Heart left ventricle (tissue), 16 donors: ENCODE measurements at regions not wholly inside any gene's neighbourhood (a gene's known extent, or its start where the extent isn't known, plus 50 kb on each side); places are given as distances from the start of the nearest gene placed in this dataset.

Source experiments
- ATAC-seq, 4 donors: fragments of 200-7000 bp; cut with Tn5 transposase; one replicate each; pipeline ENCODE4 v1.9.1; 2020 to 2022; ENCODE audit warnings: moderate library complexity in 4 of 4, mild to moderate bottlenecking in 3 of 4, moderate number of reproducible peaks in 1 of 4
- DNase-seq, 5 donors: peaks; one replicate each; pipeline ENCODE4 v3.0.0-alpha.2; 2020
- H3K27ac ChIP-seq, 12 donors: fragments of 200-600 bp; sonication (generic) in 4 of 12; one replicate each; pipeline versions ENCODE4 v1.5.0 to v1.8.0; 2016 to 2022; ENCODE audit warnings: mild to moderate bottlenecking in 2 of 12
- H3K27me3 ChIP-seq, 9 donors: fragments of 200-600 bp; sonication (generic) in 2 of 9; one replicate each; pipeline versions ENCODE4 v1.5.1 to v1.8.0; 2016 to 2022; ENCODE audit warnings: mild to moderate bottlenecking in 3 of 9
- H3K36me3 ChIP-seq, 9 donors: fragments of 200-600 bp; sonication (generic) in 2 of 9; one replicate each; pipeline versions ENCODE4 v1.5.0 to v1.8.0; 2018 to 2022; ENCODE audit warnings: mild to moderate bottlenecking in 2 of 9
- H3K4me1 ChIP-seq, 12 donors: fragments of 200-600 bp; sonication (generic) in 4 of 12; one replicate each; pipeline versions ENCODE4 v1.5.0 to v1.8.0; 2016 to 2022; ENCODE audit warnings: mild to moderate bottlenecking in 3 of 12
- H3K4me3 ChIP-seq, 12 donors: fragments of 200-600 bp; sonication (generic) in 4 of 12; one replicate each; pipeline versions ENCODE4 v1.5.0 to v1.8.0; 2017 to 2022; ENCODE audit warnings: mild to moderate bottlenecking in 9 of 12, moderate library complexity in 4 of 12
- H3K9me3 ChIP-seq, 12 donors: fragments of 200-600 bp; sonication (generic) in 4 of 12; one replicate each; pipeline versions ENCODE4 v1.5.0 to v1.8.0; 2016 to 2022; ENCODE audit warnings: mild to moderate bottlenecking in 1 of 12
- POLR2A ChIP-seq, 2 donors: fragments of 450-650 bp; IDR thresholded peaks; one replicate each; pipeline ENCODE4 v1.6.1; 2017; ENCODE audit warnings: antibody characterized with exemption in 2 of 2, mild to moderate bottlenecking in 2 of 2, moderate library complexity in 2 of 2
- WGBS, 4 donors: extraction: QIAGEN DNeasy Blood & Tissue Kit in 2 of 4; methylation state at CpG; one replicate each; pipeline versions ENCODE4 v1.1.5 to v1.1.7; 2013 to 2018; 5-methylcytosine and 5-hydroxymethylcytosine counted together
- intact Hi-C, 10 donors: fragments of 100-400 bp; cut with DNase I; formaldehyde crosslinking; loops; one replicate each; pipeline versions ENCODE4 v1.11.1 to v1.14.2; 2022
- TF ChIP-seq, protein P1 (sequence below), 12 donors: fragments of 200-600 bp; sonication (generic) in 4 of 12; IDR thresholded peaks; one replicate each; pipeline versions ENCODE4 v1.5.0 to v1.8.0; 2018 to 2022; ENCODE audit warnings: antibody characterized with exemption in 12 of 12, mild to moderate bottlenecking in 5 of 12
- donor health status: ischemic (EF 13 %, LVEDD 7.1; RV severe dilation, severe dysfunction).
- donor health status: healthy with polysubstance abuse.
- donor health status: DM: no; HTN: yes; CAD: no.
- donor health status: DM: no; HTN: no; CAD: no.
- donor health status: ischemic (EF 25% LVEDD 6.9; RV normal size, moderate dysfunction).
- donor health status: ischemic (EF 25% LVEDD 5.7; RV mildly dilated, moderate dysfunction).
- donor health status: healthy.
- donor health status: DM: yes; HTN: yes; CAD: no.
- donor health status: ischemic (EF 35%, LVEDD 5.7; RV mildly dilated, moderate dysfunction).
- donor health status: nonischemic (EF 11% LVEDD 7.7; RV severe dilation, severe dysfunction).
- donor health status: DM: yes; HTN: yes; CAD: no.
- donor health status: PGD.
- donor health status: ischemic (EF 29% LVEDD 5.4; RV normal size, mild dysfunction).
- donor health status: nonischemic (EF 23%, LVEDD 6.1; RV moderate dilation, normal function).

DNA sequence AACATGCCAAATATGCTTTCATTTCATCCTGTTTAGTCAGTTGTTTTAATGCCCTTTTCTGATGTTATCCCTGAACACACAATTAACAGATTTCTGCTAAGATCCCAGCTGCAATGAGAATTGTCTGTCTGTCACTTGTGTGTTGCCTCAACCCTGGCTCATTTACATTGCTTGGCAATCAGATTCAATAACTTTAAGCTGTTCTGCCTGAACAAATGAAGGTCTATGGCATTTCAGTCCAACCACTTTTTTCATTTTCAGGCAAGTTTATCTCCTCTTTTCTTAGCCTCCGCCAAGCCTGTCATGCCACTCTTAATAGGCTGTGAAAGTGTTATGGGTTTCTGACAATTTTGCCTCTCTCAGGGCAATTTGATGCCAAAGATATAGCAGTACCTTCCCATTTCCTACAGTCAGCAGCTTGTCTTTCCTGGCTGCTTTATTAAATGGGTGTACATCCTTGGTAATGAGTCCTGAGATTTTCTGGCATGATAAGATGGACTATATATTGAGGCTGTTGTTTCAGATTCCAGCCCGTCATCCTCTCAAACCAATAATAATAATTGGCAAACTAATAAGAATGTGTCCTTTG is 68.7 kb upstream of the ADAMTS9 start:
- ATAC-seq (no peak), DNase-seq (no peak)
- H3K4me1 ChIP-seq: peaks cover 0 to 28% (median 17%) of the 10 kb centered on the region in 12 donors
- peaks cover 0 to 8% (median 0%) of the 10 kb centered on the region in 9 donors for H3K36me3 ChIP-seq
- intact Hi-C loops: no loop called here
- no peak overlapping the region for H3K27ac ChIP-seq
- H3K27me3 ChIP-seq: no peaks in the 10 kb centered on the region
- no peak overlapping the region for H3K4me3 ChIP-seq
- peaks cover 0 to 12% (median 0%) of the 10 kb centered on the region in 12 donors for H3K9me3 ChIP-seq
- TF ChIP-seq POLR2A (IDR thresholded peaks at IDR 0.05): no peak
- TF ChIP-seq, protein P1, sequence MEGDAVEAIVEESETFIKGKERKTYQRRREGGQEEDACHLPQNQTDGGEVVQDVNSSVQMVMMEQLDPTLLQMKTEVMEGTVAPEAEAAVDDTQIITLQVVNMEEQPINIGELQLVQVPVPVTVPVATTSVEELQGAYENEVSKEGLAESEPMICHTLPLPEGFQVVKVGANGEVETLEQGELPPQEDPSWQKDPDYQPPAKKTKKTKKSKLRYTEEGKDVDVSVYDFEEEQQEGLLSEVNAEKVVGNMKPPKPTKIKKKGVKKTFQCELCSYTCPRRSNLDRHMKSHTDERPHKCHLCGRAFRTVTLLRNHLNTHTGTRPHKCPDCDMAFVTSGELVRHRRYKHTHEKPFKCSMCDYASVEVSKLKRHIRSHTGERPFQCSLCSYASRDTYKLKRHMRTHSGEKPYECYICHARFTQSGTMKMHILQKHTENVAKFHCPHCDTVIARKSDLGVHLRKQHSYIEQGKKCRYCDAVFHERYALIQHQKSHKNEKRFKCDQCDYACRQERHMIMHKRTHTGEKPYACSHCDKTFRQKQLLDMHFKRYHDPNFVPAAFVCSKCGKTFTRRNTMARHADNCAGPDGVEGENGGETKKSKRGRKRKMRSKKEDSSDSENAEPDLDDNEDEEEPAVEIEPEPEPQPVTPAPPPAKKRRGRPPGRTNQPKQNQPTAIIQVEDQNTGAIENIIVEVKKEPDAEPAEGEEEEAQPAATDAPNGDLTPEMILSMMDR (IDR thresholded peaks at IDR 0.05): no peak
- 67 to 88% (median 74%) methylated on average over 2 of the region's 2 CpGs for WGBS, 4 donors

DNA sequence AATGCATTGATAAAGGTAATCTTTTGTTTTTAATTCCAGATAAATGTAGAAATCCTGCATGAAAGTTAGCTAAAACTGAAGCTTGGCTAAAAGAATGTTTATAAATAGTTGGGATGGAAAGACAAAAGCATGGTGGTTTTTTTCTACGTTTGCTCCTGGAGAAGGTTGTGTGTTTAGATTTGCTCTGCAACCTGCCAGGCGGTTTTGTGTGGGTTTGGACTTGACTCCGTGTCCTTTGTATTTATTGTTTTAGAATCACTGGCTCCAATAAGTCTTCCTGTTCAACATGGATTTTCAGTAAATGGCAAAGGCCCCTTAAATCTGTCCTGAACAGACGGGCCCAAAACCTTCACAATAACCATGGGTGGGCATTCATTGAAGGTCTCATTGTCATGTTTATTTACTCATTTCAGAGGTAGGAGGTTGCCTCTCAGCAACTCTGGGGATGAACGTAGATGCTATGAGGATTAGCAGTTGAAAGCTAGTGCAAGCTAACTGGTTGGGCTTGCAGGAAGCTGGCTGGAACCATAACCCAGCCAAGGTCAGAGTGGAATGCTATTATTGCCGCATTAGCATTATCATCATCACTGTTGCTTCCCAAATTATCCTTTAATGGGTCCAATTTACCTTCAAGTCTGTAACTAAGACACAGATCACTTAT is 60.6 kb upstream of the ADAMTS9 start:
- no peak overlapping the region for H3K27ac ChIP-seq
- no peak for DNase-seq

DNA sequence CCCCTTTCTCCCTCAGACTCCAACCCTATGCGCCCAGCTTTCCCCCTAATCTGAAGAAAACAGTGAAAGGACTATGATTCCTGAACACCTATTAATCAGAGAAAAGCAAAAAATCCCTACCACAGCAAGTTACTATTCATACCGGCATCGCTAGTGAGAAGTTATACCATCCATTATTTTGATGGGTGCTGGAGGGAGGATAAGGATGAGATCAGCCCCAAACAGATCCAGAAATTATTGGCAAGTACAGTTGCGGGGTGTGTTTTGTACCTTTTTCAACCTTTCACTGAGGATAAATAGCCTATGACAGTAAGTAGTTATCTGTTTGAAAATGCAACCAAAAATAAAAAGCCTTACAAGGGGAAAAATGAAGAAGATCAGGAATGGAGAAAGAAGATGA is 59.9 kb upstream of the ADAMTS9 start:
- ATAC-seq (no peak), DNase-seq (no peak)
- Histone ChIP-seq H3K27me3 (no peaks in the 10 kb centered on the region), H3K36me3 (peaks cover 0 to 3% (median 0%) of the 10 kb centered on the region in 9 donors), H3K9me3 (peaks cover 0 to 6% (median 0%) of the 10 kb centered on the region in 12 donors), H3K4me3 (no peak overlapping the region), H3K27ac (no peak overlapping the region), H3K4me1 (peaks cover 0 to 9% (median 0%) of the 10 kb centered on the region in 12 donors)
- WGBS, 4 donors: 95 to 99% (median 97%) methylated on average over 4 of the region's 4 CpGs
- intact Hi-C loops: no loop called here
- no peak for TF ChIP-seq POLR2A (IDR thresholded peaks at IDR 0.05)
- TF ChIP-seq, protein P1 (IDR thresholded peaks at IDR 0.05): no peak

More for the DNA sequence above, 60.6 kb upstream of the ADAMTS9 start:
- Histone ChIP-seq H3K4me3 (no peak overlapping the region), H3K36me3 (peaks cover 0 to 3% (median 0%) of the 10 kb centered on the region in 9 donors), H3K4me1 (peaks cover 0 to 9% (median 0%) of the 10 kb centered on the region in 12 donors), H3K9me3 (peaks cover 0 to 6% (median 0%) of the 10 kb centered on the region in 12 donors), H3K27me3 (no peaks in the 10 kb centered on the region)
- TF ChIP-seq, protein P1 (IDR thresholded peaks at IDR 0.05): no peak
- TF ChIP-seq POLR2A (IDR thresholded peaks at IDR 0.05): no peak
- no peak for ATAC-seq
- WGBS, 4 donors: 59 to 72% (median 67%) methylated on average over 6 of the region's 6 CpGs
- intact Hi-C loops: no loop called here

DNA sequence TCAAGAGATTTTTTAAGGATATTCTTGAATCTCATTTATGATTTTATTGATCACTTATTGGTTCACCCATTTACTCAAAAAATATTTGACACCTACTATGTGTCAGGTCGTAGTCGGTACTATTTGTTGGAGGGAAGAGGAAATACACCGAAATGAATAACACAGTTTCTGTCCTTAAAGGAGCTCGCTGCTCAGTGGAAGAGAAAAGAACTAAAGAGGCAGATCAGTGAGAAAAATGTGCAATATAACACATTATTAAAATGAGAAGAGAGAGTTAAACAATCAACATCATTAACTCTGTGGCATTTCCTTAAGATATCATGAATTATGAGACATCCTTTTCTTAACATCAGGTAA is 56.1 kb upstream of the ADAMTS9 start:
- TF ChIP-seq POLR2A (IDR thresholded peaks at IDR 0.05): no peak
- TF ChIP-seq, protein P1 (IDR thresholded peaks at IDR 0.05): no peak
- ATAC-seq: no peak
- H3K4me1 ChIP-seq: peaks cover 0 to 9% (median 0%) of the 10 kb centered on the region in 12 donors
- WGBS, 4 donors: 67 to 73% (median 72%) methylated on average over 4 of the region's 4 CpGs
- intact Hi-C loops: no loop called here
- no peak overlapping the region for H3K27ac ChIP-seq
- H3K9me3 ChIP-seq: no peaks in the 10 kb centered on the region
- no peaks in the 10 kb centered on the region for H3K36me3 ChIP-seq
- no peak overlapping the region for H3K4me3 ChIP-seq
- no peaks in the 10 kb centered on the region for H3K27me3 ChIP-seq
- no peak for DNase-seq
